ENCODE measurements at regions not wholly inside any gene's neighbourhood (a gene's known extent, or its start where the extent isn't known, plus 50 kb on each side); places are given as distances from the start of the nearest gene placed in this dataset.
"Not testable (repeated sequence)": the region's sequence is repeated elsewhere in the genome, so short reads cannot be mapped to it uniquely, and the experiment has no call there.

- DNase-seq (ENCODE audit: low read depth): no peak
These were observed 188.2 kb downstream of the CYP26B1 start for GRCh38 chr2:71959494-71959893.

- not testable (repeated sequence) for DNase-seq (ENCODE audit: low read depth)
These were observed 189.2 kb downstream of the CYP26B1 start for GRCh38 chr2:71958426-71958825.

- no peak for DNase-seq (ENCODE audit: low read depth)
These were observed 195.0 kb downstream of the CYP26B1 start for GRCh38 chr2:71952572-71953188.

DNA sequence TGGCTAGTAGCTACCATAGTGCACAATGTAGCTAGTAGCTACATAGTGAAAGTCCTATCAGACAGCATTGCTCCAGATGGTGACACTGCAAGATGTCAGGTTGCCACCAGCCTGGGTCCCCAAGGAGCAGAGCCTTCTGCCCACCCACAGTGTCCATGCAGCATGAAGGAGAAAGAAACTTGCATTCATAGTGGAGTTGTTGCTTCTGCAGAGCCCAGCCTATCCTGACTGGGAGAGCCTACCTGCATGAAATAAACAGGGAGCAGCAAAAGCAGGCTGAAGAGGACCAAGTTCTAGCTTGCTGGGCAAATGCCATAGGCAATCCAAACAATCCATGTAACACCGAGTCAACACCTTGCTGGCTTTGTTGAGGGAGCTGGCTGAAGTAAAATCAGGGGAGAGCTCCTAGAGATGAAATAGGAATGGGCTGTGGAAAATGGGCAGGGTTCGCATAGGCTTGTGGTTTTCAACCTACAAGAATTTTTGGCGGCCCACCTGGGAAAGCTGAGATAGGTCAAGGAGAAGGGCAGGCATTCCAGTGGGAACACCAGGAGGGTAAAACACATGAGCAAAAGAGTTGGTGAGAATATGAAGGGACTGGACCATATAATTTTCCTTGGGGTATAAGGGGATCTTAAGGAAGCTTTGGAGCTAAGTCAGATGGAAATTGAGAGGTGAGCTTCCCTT, 195.8 kb downstream of the CYP26B1 start:
- no peak for DNase-seq (ENCODE audit: low read depth)

DNA sequence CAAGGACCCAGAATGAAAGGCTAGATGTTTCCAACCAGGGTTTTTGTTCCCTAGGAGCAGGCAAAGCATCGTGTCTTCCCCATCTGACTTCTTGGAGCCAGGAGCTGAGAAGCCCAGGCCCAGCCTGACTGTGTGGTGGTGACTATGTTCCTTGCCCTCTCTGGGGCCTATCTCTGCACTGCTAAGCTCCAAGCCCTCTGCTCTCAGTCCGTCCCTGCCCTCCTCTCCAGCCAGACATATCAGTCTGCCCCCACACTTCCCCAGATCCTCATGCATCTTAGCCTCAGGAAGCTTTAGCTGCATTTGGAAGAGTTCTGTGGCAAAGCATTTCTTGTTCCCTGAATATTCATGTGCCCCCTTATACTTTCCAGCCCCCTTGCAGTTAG, 196.6 kb downstream of the CYP26B1 start:
- DNase-seq (ENCODE audit: low read depth): no peak

GRCh38 chr2:71950256-71951082, 197.2 kb downstream of the CYP26B1 start:
- DNase-seq (ENCODE audit: low read depth): no peak

DNA sequence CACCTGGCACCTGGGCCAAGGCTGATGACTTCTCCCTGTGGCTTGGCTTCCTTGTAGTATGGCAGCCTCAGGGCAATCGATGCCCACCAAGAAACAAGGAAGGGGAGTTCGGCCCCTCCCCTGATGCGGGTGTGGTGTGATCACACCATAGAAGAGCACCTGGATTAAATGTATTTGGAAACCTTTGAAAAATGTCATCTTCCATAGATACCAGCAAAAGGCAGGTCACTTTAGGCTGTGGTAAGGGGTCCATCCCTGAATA, 198.2 kb downstream of the CYP26B1 start:
- DNase-seq (ENCODE audit: low read depth): no peak

DNA sequence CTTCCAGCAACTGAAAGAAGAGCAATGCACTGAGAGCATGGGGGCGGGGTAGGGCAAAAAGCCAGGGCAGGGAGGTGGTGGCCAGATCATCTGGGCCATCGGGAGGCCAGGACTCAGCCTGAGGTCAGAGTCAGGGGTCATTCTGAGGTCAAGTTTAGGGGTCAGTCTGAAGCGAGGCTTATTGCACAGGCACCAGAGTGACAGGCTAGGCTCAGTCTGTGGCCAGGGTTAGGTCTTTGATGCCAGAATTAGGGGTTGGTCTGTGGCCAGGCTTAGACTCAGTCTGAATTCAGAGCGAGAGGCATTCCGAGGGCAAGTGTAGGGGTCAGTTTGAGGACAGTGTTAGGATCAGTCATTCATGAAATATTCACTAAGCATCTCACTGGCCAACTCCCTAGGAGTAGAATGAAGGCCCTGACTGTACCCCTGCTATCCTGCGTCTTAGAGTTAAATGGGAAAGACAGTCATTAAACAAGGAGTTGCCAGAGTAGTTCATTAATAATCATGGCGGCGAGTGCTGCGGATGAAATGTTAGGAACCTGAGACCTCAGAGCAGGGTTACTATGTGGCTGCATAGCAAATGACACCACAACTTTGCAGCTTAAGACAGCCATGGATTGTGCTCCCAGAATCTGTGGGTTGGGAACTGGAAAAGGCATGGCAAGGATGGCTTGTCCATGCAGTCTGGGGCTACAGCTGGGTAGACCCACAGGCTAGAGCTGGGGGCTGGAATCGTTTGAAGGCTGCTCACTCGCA, 198.7 kb downstream of the CYP26B1 start:
- DNase-seq (ENCODE audit: low read depth): no peak

- DNase-seq (ENCODE audit: low read depth): no peak
These were observed 199.9 kb downstream of the CYP26B1 start for GRCh38 chr2:71947809-71948208.

- DNase-seq (ENCODE audit: low read depth): no peak
These were observed 202.1 kb downstream of the CYP26B1 start for GRCh38 chr2:71945603-71945959.

- DNase-seq (ENCODE audit: low read depth): no peak
These were observed 202.7 kb downstream of the CYP26B1 start for GRCh38 chr2:71944806-71945602.

DNA sequence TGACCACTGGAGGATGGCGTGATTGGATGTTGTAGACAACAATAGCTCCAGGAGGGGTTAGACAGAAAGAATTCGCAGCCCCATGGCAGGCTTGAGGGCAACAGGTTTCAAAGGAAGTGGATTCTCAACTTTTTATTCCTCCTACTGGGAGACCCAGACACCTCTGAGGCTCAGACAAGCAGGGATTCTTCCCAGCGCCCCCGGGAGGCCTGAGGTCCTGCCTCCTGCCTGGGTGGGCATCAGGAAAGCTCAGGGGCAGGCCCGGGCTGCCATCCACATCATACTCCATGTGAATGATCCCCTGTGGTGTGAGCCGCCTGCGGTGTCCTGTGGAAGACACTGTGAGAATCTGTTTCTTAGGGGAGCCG, 203.5 kb downstream of the CYP26B1 start:
- no peak for DNase-seq (ENCODE audit: low read depth)

DNA sequence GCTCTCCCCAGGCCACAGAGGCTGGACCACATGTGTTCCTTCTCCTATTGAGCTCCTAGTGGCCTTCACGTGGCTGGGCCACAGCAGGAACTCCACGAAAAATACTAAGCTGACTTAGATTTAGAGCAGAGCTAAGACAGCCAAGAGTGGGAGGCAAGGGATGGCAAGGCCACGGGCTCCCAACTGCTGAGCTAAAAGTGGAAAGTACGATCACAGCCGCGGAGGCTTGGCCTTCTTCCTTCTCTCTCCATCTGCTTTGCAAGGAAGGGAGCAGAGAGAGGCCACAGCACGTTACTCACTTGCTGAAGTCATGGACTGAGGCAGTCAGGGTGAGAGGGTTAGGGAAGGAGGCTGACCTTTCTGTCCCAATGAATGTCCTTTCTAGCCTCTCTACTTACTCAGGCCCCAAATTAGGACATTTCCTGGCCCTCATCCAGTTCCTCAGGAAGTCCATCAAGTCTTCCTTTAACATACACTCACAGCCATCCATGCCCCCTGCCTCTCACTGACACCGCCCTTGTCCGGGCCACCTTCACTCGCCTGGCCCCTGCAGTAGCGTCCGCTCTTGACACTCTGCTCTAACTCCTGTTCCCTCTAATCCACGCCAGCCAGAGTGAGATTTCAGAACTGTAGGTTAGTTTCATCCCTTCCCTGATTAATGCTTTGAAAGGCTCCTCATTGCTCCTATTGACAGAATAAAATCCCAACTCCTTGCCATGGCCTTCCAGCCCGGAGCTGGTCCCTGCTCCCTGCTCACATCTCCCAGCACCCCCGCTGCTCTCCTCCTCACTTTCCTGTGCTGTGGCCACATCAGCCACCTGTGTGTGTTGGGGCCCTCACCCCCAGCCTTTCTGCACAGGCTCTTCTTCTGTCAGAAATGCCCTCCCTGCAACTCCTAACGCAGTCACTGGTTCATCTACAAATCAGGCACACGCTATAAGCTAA, 204.2 kb downstream of the CYP26B1 start:
- DNase-seq (ENCODE audit: low read depth): no peak

GRCh38 chr2:71941726-71942525, 205.7 kb downstream of the CYP26B1 start:
- DNase-seq (ENCODE audit: low read depth): no peak

DNA sequence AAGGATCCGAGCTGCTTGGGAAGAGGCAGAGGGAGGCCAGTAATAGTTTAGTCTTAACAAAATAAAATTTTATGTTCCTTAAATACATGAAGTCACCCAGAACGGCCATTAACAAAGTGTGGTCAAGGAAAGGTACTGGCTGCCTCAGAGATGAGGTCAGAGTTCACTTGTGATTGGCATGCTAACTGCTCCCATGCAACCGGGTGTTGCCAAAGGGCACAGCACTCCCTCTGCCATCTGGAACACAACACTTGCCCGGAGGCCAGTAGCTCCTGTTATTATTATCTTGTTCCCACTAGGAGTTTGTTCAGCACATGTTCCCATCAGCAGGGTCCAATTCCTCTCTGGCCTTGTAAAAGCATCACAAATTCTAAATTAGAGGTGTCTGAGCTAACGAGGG, 207.0 kb downstream of the CYP26B1 start:
- no peak for DNase-seq (ENCODE audit: low read depth)

GRCh38 chr2:71939588-71940535, 207.8 kb downstream of the CYP26B1 start:
- no peak for DNase-seq (ENCODE audit: low read depth)

- no peak for DNase-seq (ENCODE audit: low read depth)
These were observed 208.7 kb downstream of the CYP26B1 start for GRCh38 chr2:71938659-71939587.

Data from HT1080 (cell line).